Neutrophil (primary cell): ENCODE measurements at regions not wholly inside any gene's neighbourhood (a gene's known extent, or its start where the extent isn't known, plus 50 kb on each side); places are given as distances from the start of the nearest gene placed in this dataset.

Experiments
- H3K27ac ChIP-seq: fragments of 200-600 bp; sonication (generic); 2 replicates; pipeline ENCODE4 v1.5.1; 2016; ENCODE audit warnings: mild to moderate bottlenecking, moderate library complexity
- H3K27me3 ChIP-seq: fragments of 200-600 bp; sonication (generic); 2 replicates; pipeline ENCODE4 v1.6.0; 2016; ENCODE audit warnings: mild to moderate bottlenecking
- H3K36me3 ChIP-seq: fragments of 200-600 bp; sonication (generic); 2 replicates; pipeline ENCODE4 v1.5.1; 2017
- H3K4me1 ChIP-seq, 2 experiments: fragments of 200-600 bp in 1 of 2; sonication (generic) in 1 of 2; 1 replicate in 1 of 2; 2 replicates in 1 of 2; pipeline versions ENCODE4 v1.5.1 to v1.6.1; 2013 to 2016; ENCODE audit warnings: low read depth in 1 of 2, low read length in 1 of 2, mild to moderate bottlenecking in 1 of 2, moderate library complexity in 1 of 2; ENCODE audit not compliant: control insufficient read depth in 1 of 2, insufficient read depth in 1 of 2
- H3K4me3 ChIP-seq, 2 experiments: fragments of 200-600 bp in 1 of 2; sonication (generic) in 1 of 2; 1 replicate in 1 of 2; 2 replicates in 1 of 2; pipeline ENCODE4 v1.5.1; 2013 to 2016; ENCODE audit warnings: low read depth in 1 of 2, low read length in 1 of 2, mild to moderate bottlenecking in 1 of 2, moderate library complexity in 1 of 2
- H3K9me3 ChIP-seq: fragments of 200-600 bp; sonication (generic); 2 replicates; pipeline ENCODE4 v1.5.1; 2016
- TF ChIP-seq, protein P1 (sequence below): fragments of 200-600 bp; sonication (generic); IDR thresholded peaks from 2 replicates; pipeline ENCODE4 v1.5.1; 2016; ENCODE audit warnings: antibody characterized with exemption

GRCh38 chr15:62756326-62756994 is 286.1 kb upstream of the TPM1 start:
- Histone ChIP-seq H3K27me3 (no peaks in the 10 kb centered on the region), H3K4me1 (no peaks in the 10 kb centered on the region), H3K36me3 (no peaks in the 10 kb centered on the region), H3K27ac (no peak overlapping the region), H3K9me3 (no peaks in the 10 kb centered on the region), H3K4me3 (no peak overlapping the region)
- TF ChIP-seq, protein P1, sequence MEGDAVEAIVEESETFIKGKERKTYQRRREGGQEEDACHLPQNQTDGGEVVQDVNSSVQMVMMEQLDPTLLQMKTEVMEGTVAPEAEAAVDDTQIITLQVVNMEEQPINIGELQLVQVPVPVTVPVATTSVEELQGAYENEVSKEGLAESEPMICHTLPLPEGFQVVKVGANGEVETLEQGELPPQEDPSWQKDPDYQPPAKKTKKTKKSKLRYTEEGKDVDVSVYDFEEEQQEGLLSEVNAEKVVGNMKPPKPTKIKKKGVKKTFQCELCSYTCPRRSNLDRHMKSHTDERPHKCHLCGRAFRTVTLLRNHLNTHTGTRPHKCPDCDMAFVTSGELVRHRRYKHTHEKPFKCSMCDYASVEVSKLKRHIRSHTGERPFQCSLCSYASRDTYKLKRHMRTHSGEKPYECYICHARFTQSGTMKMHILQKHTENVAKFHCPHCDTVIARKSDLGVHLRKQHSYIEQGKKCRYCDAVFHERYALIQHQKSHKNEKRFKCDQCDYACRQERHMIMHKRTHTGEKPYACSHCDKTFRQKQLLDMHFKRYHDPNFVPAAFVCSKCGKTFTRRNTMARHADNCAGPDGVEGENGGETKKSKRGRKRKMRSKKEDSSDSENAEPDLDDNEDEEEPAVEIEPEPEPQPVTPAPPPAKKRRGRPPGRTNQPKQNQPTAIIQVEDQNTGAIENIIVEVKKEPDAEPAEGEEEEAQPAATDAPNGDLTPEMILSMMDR: no peak

- H3K4me1 ChIP-seq: no peaks in the 10 kb centered on the region
- no peak overlapping the region for H3K4me3 ChIP-seq
- H3K27me3 ChIP-seq: no peaks in the 10 kb centered on the region
- H3K36me3 ChIP-seq: no peaks in the 10 kb centered on the region
- TF ChIP-seq, protein P1: no peak
- H3K9me3 ChIP-seq: no peaks in the 10 kb centered on the region
- no peak overlapping the region for H3K27ac ChIP-seq
These were observed 285.6 kb upstream of the TPM1 start for GRCh38 chr15:62756995-62757360.

DNA sequence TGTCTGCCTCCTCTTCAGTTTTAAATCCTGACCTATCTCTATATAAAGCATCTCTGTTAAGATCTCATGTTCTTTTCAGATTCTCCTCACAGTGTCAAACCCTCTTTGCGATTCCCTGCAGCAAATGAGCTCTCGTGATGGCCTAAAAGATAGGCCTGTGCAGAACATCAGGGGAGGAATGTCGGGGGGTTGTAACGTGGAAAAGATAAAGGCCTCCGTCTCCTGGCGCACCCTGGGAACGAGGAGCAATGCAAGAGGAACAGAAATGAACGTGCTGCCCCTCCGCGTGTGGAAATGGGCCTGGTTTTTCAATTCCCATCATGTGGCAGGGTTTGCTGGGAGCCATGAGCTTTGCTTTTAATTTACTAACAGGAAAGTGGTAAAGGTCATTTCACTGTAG is 285.0 kb upstream of the TPM1 start:
- no peak overlapping the region for H3K27ac ChIP-seq
- H3K4me1 ChIP-seq: no peaks in the 10 kb centered on the region
- TF ChIP-seq, protein P1: no peak
- H3K4me3 ChIP-seq: no peak overlapping the region
- no peaks in the 10 kb centered on the region for H3K36me3 ChIP-seq
- no peaks in the 10 kb centered on the region for H3K9me3 ChIP-seq
- no peaks in the 10 kb centered on the region for H3K27me3 ChIP-seq

- TF ChIP-seq, protein P1: no peak
- Histone ChIP-seq H3K9me3 (no peaks in the 10 kb centered on the region), H3K4me3 (no peak overlapping the region), H3K4me1 (no peaks in the 10 kb centered on the region), H3K36me3 (no peaks in the 10 kb centered on the region), H3K27ac (no peak overlapping the region), H3K27me3 (no peaks in the 10 kb centered on the region)
These were observed 284.2 kb upstream of the TPM1 start for GRCh38 chr15:62758126-62758951.

- Histone ChIP-seq H3K36me3 (no peaks in the 10 kb centered on the region), H3K4me3 (no peak overlapping the region)
These were observed 283.6 kb upstream of the TPM1 start for GRCh38 chr15:62758952-62759349.

More at GRCh38 chr15:62758952-62759349, 283.6 kb upstream of the TPM1 start:
- Histone ChIP-seq H3K9me3 (no peaks in the 10 kb centered on the region), H3K27ac (no peak overlapping the region), H3K4me1 (no peaks in the 10 kb centered on the region), H3K27me3 (no peaks in the 10 kb centered on the region)
- TF ChIP-seq, protein P1: no peak
